A549 (cell line): ENCODE measurements at regions not wholly inside any gene's neighbourhood (a gene's known extent, or its start where the extent isn't known, plus 50 kb on each side); places are given as distances from the start of the nearest gene placed in this dataset.

Source experiments
- FOXS1 ChIP-seq: fragments of 250-450 bp; sonication (Bioruptor Pico); IDR thresholded peaks from 2 replicates; pipeline ENCODE4 v1.5.0; 2020; ENCODE audit warnings: mild to moderate bottlenecking, moderate library complexity
- MAFK ChIP-seq: fragments of 450-650 bp; IDR thresholded peaks from 2 replicates; pipeline ENCODE4 v1.6.1; 2014; ENCODE audit not compliant: partially characterized antibody
- NR3C1 ChIP-seq: fragments of >200 bp; sonication (Bioruptor Twin); formaldehyde crosslinking; IDR thresholded peaks from 3 replicates; pipeline ENCODE4 v1.6.1; 2017
- TF ChIP-seq, protein P1 (sequence below): fragments of >200 bp; sonication (Bioruptor Twin); formaldehyde crosslinking; IDR thresholded peaks from 3 replicates; pipeline ENCODE4 v1.5.1; 2016
- TF ChIP-seq, protein P2 (sequence below): IDR thresholded peaks from 2 replicates; pipeline ENCODE4 v1.6.1; 2012
- TF ChIP-seq, protein P3 (sequence below): fragments of 200-600 bp; sonication (generic); IDR thresholded peaks from 2 replicates; pipeline ENCODE4 v1.6.1; 2016; ENCODE audit warnings: antibody characterized with exemption, mild to moderate bottlenecking, moderate library complexity

DNA sequence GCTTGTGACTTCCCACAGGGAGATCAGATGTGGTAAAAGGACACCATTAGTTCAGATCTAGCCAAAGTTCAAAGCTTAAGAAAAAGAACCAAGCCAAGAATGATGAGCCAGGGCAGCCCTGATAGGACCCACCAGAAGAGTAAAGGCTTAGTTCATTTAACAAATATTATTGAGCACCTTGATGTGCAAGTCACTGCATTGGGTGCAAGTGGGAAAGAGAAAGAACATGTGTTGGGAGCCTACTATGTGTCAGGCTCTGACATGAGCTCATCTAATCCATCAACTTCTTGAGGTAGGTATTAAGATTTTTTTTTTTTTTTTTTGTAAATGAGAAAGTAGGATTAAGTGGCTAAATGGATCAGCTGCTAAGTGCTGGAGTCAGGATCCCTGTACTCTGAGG is 53.4 kb upstream of the PIAS1 start:
- TF ChIP-seq, protein P1, sequence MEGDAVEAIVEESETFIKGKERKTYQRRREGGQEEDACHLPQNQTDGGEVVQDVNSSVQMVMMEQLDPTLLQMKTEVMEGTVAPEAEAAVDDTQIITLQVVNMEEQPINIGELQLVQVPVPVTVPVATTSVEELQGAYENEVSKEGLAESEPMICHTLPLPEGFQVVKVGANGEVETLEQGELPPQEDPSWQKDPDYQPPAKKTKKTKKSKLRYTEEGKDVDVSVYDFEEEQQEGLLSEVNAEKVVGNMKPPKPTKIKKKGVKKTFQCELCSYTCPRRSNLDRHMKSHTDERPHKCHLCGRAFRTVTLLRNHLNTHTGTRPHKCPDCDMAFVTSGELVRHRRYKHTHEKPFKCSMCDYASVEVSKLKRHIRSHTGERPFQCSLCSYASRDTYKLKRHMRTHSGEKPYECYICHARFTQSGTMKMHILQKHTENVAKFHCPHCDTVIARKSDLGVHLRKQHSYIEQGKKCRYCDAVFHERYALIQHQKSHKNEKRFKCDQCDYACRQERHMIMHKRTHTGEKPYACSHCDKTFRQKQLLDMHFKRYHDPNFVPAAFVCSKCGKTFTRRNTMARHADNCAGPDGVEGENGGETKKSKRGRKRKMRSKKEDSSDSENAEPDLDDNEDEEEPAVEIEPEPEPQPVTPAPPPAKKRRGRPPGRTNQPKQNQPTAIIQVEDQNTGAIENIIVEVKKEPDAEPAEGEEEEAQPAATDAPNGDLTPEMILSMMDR, result no peak
- TF ChIP-seq, protein P2, sequence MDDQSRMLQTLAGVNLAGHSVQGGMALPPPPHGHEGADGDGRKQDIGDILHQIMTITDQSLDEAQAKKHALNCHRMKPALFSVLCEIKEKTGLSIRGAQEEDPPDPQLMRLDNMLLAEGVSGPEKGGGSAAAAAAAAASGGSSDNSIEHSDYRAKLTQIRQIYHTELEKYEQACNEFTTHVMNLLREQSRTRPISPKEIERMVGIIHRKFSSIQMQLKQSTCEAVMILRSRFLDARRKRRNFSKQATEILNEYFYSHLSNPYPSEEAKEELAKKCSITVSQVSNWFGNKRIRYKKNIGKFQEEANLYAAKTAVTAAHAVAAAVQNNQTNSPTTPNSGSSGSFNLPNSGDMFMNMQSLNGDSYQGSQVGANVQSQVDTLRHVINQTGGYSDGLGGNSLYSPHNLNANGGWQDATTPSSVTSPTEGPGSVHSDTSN, result no peak
- TF ChIP-seq FOXS1 (CRISPR knock-in tag) (no peak), MAFK (no peak), NR3C1 (no peak)
- TF ChIP-seq, protein P3, sequence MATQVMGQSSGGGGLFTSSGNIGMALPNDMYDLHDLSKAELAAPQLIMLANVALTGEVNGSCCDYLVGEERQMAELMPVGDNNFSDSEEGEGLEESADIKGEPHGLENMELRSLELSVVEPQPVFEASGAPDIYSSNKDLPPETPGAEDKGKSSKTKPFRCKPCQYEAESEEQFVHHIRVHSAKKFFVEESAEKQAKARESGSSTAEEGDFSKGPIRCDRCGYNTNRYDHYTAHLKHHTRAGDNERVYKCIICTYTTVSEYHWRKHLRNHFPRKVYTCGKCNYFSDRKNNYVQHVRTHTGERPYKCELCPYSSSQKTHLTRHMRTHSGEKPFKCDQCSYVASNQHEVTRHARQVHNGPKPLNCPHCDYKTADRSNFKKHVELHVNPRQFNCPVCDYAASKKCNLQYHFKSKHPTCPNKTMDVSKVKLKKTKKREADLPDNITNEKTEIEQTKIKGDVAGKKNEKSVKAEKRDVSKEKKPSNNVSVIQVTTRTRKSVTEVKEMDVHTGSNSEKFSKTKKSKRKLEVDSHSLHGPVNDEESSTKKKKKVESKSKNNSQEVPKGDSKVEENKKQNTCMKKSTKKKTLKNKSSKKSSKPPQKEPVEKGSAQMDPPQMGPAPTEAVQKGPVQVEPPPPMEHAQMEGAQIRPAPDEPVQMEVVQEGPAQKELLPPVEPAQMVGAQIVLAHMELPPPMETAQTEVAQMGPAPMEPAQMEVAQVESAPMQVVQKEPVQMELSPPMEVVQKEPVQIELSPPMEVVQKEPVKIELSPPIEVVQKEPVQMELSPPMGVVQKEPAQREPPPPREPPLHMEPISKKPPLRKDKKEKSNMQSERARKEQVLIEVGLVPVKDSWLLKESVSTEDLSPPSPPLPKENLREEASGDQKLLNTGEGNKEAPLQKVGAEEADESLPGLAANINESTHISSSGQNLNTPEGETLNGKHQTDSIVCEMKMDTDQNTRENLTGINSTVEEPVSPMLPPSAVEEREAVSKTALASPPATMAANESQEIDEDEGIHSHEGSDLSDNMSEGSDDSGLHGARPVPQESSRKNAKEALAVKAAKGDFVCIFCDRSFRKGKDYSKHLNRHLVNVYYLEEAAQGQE, result no peak
